GM23338 (cell line): ENCODE measurements at regions not wholly inside any gene's neighbourhood (a gene's known extent, or its start where the extent isn't known, plus 50 kb on each side); places are given as distances from the start of the nearest gene placed in this dataset.
"Not testable (repeated sequence)": the region's sequence is repeated elsewhere in the genome, so short reads cannot be mapped to it uniquely, and the experiment has no call there.

Source experiments
- CREB1 ChIP-seq: fragments of 250-450 bp; sonication (Bioruptor Pico); IDR thresholded peaks from 2 replicates; pipeline ENCODE4 v1.5.0; 2020; ENCODE audit warnings: low read depth, mild to moderate bottlenecking, moderate library complexity
- ETS1 ChIP-seq: IDR thresholded peaks from 2 replicates; pipeline ENCODE4 v1.6.1; 2016; ENCODE audit warnings: antibody characterized with exemption
- EZH2 ChIP-seq: fragments of 200-600 bp; sonication (generic); IDR thresholded peaks from one replicate; pipeline ENCODE4 v1.8.0; 2017; ENCODE audit warnings: antibody characterized with exemption, mild to moderate bottlenecking, low read depth; ENCODE audit not compliant: unreplicated experiment
- EZH2phosphoT487 ChIP-seq: fragments of 200-600 bp; sonication (generic); IDR thresholded peaks from one replicate; pipeline ENCODE4 v1.8.1; 2018; ENCODE audit warnings: antibody characterized with exemption; ENCODE audit not compliant: unreplicated experiment
- JUNB ChIP-seq: IDR thresholded peaks from one replicate; pipeline ENCODE4 v1.6.1; 2016; ENCODE audit warnings: antibody characterized with exemption; ENCODE audit not compliant: unreplicated experiment
- NANOG ChIP-seq: IDR thresholded peaks from 2 replicates; pipeline ENCODE4 v1.6.1; 2016; ENCODE audit warnings: antibody characterized with exemption, borderline replicate concordance
- POLR2AphosphoS5 ChIP-seq: IDR thresholded peaks from 2 replicates; pipeline ENCODE4 v1.6.1; 2016; ENCODE audit warnings: antibody characterized with exemption, low read depth
- REST ChIP-seq: IDR thresholded peaks from one replicate; pipeline ENCODE4 v1.6.1; 2018; ENCODE audit warnings: antibody characterized with exemption; ENCODE audit not compliant: unreplicated experiment
- STAT1 ChIP-seq: IDR thresholded peaks from one replicate; pipeline ENCODE4 v1.6.1; 2016; ENCODE audit warnings: antibody characterized with exemption; ENCODE audit not compliant: unreplicated experiment
- ZNF331 ChIP-seq: fragments of 250-450 bp; sonication (Bioruptor Pico); IDR thresholded peaks from 2 replicates; pipeline ENCODE4 v1.5.0; 2020; ENCODE audit warnings: low read depth, mild to moderate bottlenecking, moderate library complexity
- TF ChIP-seq, protein P1 (sequence below), 2 experiments: fragments of 200-600 bp in 1 of 2; sonication (generic) in 1 of 2; conservative IDR thresholded peaks; 2 replicates each; pipeline versions ENCODE4 v1.5.1 to v1.6.1; 2016 to 2017; ENCODE audit warnings: antibody characterized with exemption in 2 of 2, low read depth in 2 of 2, mild to moderate bottlenecking in 2 of 2, moderate library complexity in 1 of 2
- TF ChIP-seq, protein P2 (sequence below): fragments of 250-450 bp; sonication (Bioruptor Pico); IDR thresholded peaks from 2 replicates; pipeline ENCODE4 v1.5.0; 2020; ENCODE audit warnings: mild to moderate bottlenecking, moderate library complexity

DNA sequence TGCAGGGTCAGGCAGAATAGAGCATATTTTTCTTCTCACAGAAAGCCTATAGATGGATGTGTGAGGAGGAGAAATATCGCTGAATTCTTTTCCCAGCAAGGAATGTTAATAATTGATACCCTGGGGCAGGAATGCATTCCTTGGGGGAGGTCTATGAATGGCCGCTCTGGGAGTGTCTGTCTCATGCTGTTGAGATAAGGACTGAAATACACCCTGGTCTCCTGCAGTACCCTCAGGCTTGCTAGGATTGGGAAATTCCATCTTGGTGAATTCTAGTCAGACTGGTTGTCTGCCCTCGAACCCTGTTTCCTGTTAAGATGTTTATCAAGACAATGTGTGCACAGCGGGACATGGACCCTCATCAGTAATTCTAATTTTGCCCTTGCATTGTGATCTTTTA is 71.4 kb upstream of the MID1 start:
- TF ChIP-seq POLR2AphosphoS5; STAT1; ZNF331 (CRISPR knock-in tag); REST; EZH2; CREB1 (CRISPR knock-in tag); NANOG; ETS1; JUNB; EZH2phosphoT487: not testable (repeated sequence)
- TF ChIP-seq, protein P1, sequence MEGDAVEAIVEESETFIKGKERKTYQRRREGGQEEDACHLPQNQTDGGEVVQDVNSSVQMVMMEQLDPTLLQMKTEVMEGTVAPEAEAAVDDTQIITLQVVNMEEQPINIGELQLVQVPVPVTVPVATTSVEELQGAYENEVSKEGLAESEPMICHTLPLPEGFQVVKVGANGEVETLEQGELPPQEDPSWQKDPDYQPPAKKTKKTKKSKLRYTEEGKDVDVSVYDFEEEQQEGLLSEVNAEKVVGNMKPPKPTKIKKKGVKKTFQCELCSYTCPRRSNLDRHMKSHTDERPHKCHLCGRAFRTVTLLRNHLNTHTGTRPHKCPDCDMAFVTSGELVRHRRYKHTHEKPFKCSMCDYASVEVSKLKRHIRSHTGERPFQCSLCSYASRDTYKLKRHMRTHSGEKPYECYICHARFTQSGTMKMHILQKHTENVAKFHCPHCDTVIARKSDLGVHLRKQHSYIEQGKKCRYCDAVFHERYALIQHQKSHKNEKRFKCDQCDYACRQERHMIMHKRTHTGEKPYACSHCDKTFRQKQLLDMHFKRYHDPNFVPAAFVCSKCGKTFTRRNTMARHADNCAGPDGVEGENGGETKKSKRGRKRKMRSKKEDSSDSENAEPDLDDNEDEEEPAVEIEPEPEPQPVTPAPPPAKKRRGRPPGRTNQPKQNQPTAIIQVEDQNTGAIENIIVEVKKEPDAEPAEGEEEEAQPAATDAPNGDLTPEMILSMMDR (conservative IDR thresholded peaks at IDR 0.05; ENCODE audit: low read depth in 2 of 2), result not testable (repeated sequence)
- TF ChIP-seq, protein P2, sequence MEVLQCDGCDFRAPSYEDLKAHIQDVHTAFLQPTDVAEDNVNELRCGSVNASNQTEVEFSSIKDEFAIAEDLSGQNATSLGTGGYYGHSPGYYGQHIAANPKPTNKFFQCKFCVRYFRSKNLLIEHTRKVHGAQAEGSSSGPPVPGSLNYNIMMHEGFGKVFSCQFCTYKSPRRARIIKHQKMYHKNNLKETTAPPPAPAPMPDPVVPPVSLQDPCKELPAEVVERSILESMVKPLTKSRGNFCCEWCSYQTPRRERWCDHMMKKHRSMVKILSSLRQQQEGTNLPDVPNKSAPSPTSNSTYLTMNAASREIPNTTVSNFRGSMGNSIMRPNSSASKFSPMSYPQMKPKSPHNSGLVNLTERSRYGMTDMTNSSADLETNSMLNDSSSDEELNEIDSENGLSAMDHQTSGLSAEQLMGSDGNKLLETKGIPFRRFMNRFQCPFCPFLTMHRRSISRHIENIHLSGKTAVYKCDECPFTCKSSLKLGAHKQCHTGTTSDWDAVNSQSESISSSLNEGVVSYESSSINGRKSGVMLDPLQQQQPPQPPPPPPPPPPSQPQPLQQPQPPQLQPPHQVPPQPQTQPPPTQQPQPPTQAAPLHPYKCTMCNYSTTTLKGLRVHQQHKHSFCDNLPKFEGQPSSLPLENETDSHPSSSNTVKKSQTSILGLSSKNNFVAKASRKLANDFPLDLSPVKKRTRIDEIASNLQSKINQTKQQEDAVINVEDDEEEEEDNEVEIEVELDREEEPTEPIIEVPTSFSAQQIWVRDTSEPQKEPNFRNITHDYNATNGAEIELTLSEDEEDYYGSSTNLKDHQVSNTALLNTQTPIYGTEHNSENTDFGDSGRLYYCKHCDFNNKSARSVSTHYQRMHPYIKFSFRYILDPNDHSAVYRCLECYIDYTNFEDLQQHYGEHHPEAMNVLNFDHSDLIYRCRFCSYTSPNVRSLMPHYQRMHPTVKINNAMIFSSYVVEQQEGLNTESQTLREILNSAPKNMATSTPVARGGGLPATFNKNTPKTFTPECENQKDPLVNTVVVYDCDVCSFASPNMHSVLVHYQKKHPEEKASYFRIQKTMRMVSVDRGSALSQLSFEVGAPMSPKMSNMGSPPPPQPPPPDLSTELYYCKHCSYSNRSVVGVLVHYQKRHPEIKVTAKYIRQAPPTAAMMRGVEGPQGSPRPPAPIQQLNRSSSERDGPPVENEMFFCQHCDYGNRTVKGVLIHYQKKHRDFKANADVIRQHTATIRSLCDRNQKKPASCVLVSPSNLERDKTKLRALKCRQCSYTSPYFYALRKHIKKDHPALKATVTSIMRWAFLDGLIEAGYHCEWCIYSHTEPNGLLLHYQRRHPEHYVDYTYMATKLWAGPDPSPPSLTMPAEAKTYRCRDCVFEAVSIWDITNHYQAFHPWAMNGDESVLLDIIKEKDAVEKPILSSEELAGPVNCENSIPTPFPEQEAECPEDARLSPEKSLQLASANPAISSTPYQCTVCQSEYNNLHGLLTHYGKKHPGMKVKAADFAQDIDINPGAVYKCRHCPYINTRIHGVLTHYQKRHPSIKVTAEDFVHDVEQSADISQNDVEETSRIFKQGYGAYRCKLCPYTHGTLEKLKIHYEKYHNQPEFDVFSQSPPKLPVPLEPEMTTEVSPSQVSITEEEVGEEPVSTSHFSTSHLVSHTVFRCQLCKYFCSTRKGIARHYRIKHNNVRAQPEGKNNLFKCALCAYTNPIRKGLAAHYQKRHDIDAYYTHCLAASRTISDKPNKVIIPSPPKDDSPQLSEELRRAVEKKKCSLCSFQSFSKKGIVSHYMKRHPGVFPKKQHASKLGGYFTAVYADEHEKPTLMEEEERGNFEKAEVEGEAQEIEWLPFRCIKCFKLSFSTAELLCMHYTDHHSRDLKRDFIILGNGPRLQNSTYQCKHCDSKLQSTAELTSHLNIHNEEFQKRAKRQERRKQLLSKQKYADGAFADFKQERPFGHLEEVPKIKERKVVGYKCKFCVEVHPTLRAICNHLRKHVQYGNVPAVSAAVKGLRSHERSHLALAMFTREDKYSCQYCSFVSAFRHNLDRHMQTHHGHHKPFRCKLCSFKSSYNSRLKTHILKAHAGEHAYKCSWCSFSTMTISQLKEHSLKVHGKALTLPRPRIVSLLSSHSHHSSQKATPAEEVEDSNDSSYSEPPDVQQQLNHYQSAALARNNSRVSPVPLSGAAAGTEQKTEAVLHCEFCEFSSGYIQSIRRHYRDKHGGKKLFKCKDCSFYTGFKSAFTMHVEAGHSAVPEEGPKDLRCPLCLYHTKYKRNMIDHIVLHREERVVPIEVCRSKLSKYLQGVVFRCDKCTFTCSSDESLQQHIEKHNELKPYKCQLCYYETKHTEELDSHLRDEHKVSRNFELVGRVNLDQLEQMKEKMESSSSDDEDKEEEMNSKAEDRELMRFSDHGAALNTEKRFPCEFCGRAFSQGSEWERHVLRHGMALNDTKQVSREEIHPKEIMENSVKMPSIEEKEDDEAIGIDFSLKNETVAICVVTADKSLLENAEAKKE (CRISPR knock-in tag), result not testable (repeated sequence)
